K562 (cell line): ENCODE measurements at regions not wholly inside any gene's neighbourhood (a gene's known extent, or its start where the extent isn't known, plus 50 kb on each side); places are given as distances from the start of the nearest gene placed in this dataset.

Source experiments
- ATAC-seq: fragments of 200-7000 bp; cut with Tn5 transposase; 3 replicates; pipeline ENCODE4 v1.9.1; 2020; ENCODE audit warnings: moderate library complexity
- BruUV-seq: library from RNA; stranded (reverse); fragments of 400-500 nt; replicated peaks from 2 replicates; lab custom pipeline; 2021; lab: Mats Ljungman, UMichigan
- CTCF ChIA-PET: fragments of 300-600 bp; formaldehyde crosslinking; extraction: SDS; loops from one replicate; lab custom pipeline; 2021; ENCODE audit warnings: low intra/inter-chr PET ratio; lab: Yijun Ruan, JAX
- POLR2A ChIA-PET: fragments of 300-600, 350-650 bp; sonication (Branson Sonifier 250); formaldehyde crosslinking; extraction: SDS; loops from one replicate; lab custom pipeline; 2021; ENCODE audit warnings: antibody characterized with exemption, inconsistent platforms; lab: Yijun Ruan, JAX
- DNase-seq, 4 experiments: peaks; one replicate each; pipeline versions ENCODE4 v3.0.0 to v3.0.0-alpha.2; 2011 to 2018; ENCODE audit warnings: low spot score in 3 of 4, mixed read lengths in 3 of 4; ENCODE audit errors: extremely low read depth in 1 of 4
- FAIRE-seq: peaks from 2 replicates; lab custom pipeline; 2011; peaks lifted over from hg19 to GRCh38; lab: Jason Lieb, UNC
- H2AFZ ChIP-seq: 2 replicates; pipeline ENCODE4 v1.6.0; 2011; ENCODE audit warnings: low read depth, low read length, control low read depth, inconsistent platforms
- H3K27ac ChIP-seq: fragments of 200-600 bp; 3 replicates; pipeline ENCODE4 v1.8.0; 2011; ENCODE audit warnings: low read depth, mild to moderate bottlenecking, control low read depth, inconsistent platforms, low read length, moderate library complexity, mixed read lengths; ENCODE audit errors: extremely low read depth
- H3K27me3 ChIP-seq, 2 experiments: fragments of 300-600 bp in 1 of 2; 2 replicates in 1 of 2; 3 replicates in 1 of 2; pipeline versions ENCODE4 v1.6.0 to v1.8.0; 2011; ENCODE audit warnings: inconsistent platforms in 2 of 2, low read length in 2 of 2, mild to moderate bottlenecking in 1 of 2, mixed read lengths in 1 of 2, moderate library complexity in 1 of 2; ENCODE audit not compliant: control insufficient read depth in 2 of 2, insufficient read depth in 2 of 2
- H3K36me3 ChIP-seq: fragments of 300-600 bp; 3 replicates; pipeline ENCODE4 v1.8.0; 2011; ENCODE audit warnings: mild to moderate bottlenecking, low read length, inconsistent platforms; ENCODE audit not compliant: control insufficient read depth, insufficient read depth
- H3K4me1 ChIP-seq, 2 experiments: fragments of 200-600 bp in 1 of 2; replicated peaks in 1 of 2; 2 replicates in 1 of 2; 3 replicates in 1 of 2; pipeline versions ENCODE4 v1.5.1 to v1.8.0; 2011; ENCODE audit warnings: inconsistent platforms in 2 of 2, low read length in 2 of 2, mild to moderate bottlenecking in 1 of 2, mixed read lengths in 1 of 2, moderate library complexity in 1 of 2; ENCODE audit not compliant: control insufficient read depth in 2 of 2, insufficient read depth in 2 of 2
- H3K4me2 ChIP-seq: 2 replicates; pipeline ENCODE4 v1.6.1; 2011; ENCODE audit warnings: low read length, control low read depth, inconsistent platforms, mixed read lengths; ENCODE audit not compliant: insufficient read depth
- H3K4me3 ChIP-seq: fragments of 200-600 bp; sonication (generic), shearing (Covaris generic); 2 replicates; pipeline ENCODE4 v1.5.1; 2016; ENCODE audit warnings: control low read depth, inconsistent platforms
- H3K79me2 ChIP-seq: fragments of 200-600 bp; 3 replicates; pipeline ENCODE4 v1.8.0; 2011; ENCODE audit warnings: low read length, inconsistent platforms; ENCODE audit not compliant: control insufficient read depth, insufficient read depth
- H3K9ac ChIP-seq, 2 experiments: 2 replicates each; pipeline versions ENCODE4 v1.6.0 to v1.6.1; 2011; ENCODE audit warnings: low read depth in 2 of 2, low read length in 2 of 2, control low read depth in 1 of 2, inconsistent platforms in 1 of 2, mild to moderate bottlenecking in 1 of 2, mixed read lengths in 1 of 2; ENCODE audit not compliant: insufficient read depth in 1 of 2
- H3K9me1 ChIP-seq: one replicate; pipeline ENCODE4 v1.6.0; 2011; ENCODE audit warnings: inconsistent platforms, mild to moderate bottlenecking, low read length, moderate library complexity; ENCODE audit not compliant: control insufficient read depth, insufficient read depth
- H3K9me3 ChIP-seq: replicated peaks from 2 replicates; pipeline ENCODE4 v1.5.1; 2011; ENCODE audit warnings: low read depth, low read length, inconsistent platforms; ENCODE audit not compliant: control insufficient read depth, insufficient read depth
- H4K20me1 ChIP-seq: replicated peaks from 2 replicates; pipeline ENCODE4 v1.6.1; 2011; ENCODE audit warnings: low read length, inconsistent platforms, mixed read lengths; ENCODE audit not compliant: control insufficient read depth, insufficient read depth
- CEBPB ChIP-seq: fragments of 450-650 bp; IDR thresholded peaks from 2 replicates; pipeline ENCODE4 v1.6.1; 2016; ENCODE audit warnings: missing genetic modification characterization, missing compliant biosample characterization
- CEBPG ChIP-seq, 3 experiments: fragments of 200-800 bp in 1 of 3; sonication (Bioruptor generic) in 1 of 3; sonication (generic) in 1 of 3; formaldehyde crosslinking in 1 of 3; IDR thresholded peaks in 2 of 3; conservative IDR thresholded peaks in 1 of 3; 2 replicates each; pipeline versions ENCODE4 v1.6.1 to v1.8.0; 2016 to 2022; ENCODE audit warnings: missing compliant biosample characterization in 2 of 3, missing genetic modification characterization in 2 of 3, mild to moderate bottlenecking in 1 of 3, missing genetic modification reagents in 1 of 3
- E2F4 ChIP-seq: sonication (generic); formaldehyde crosslinking; IDR thresholded peaks from 2 replicates; pipeline ENCODE4 v1.8.0; 2022; ENCODE audit warnings: mild to moderate bottlenecking, low read depth, missing genetic modification reagents
- GMEB1 ChIP-seq: fragments of 250-450 bp; sonication (Bioruptor Pico); IDR thresholded peaks from 2 replicates; pipeline ENCODE4 v1.4.0; 2020; ENCODE audit warnings: mild to moderate bottlenecking
- NCOA2 ChIP-seq, 2 experiments: fragments of 450-650 bp; IDR thresholded peaks; 2 replicates each; pipeline ENCODE4 v1.6.1; 2018; ENCODE audit warnings: mild to moderate bottlenecking in 2 of 2, moderate library complexity in 1 of 2; ENCODE audit not compliant: partially characterized antibody in 2 of 2
- PRPF4 ChIP-seq: fragments of 200-400 bp; formaldehyde crosslinking; IDR thresholded peaks from one replicate; pipeline ENCODE4 v1.6.1; 2017; ENCODE audit warnings: low read length, low read depth, mild to moderate bottlenecking; ENCODE audit not compliant: insufficient read depth, poor library complexity, severe bottlenecking
- TAF15 ChIP-seq: fragments of 200-400 bp; formaldehyde crosslinking; IDR thresholded peaks from 2 replicates; pipeline ENCODE4 v1.6.1; 2017; ENCODE audit warnings: mild to moderate bottlenecking, low read depth, low read length, moderate library complexity
- ZBTB40 ChIP-seq, 2 experiments: fragments of 450-650 bp in 1 of 2; sonication (generic) in 1 of 2; formaldehyde crosslinking in 1 of 2; IDR thresholded peaks; 2 replicates each; pipeline versions ENCODE4 v1.7.1 to v1.9.0; 2016 to 2022; ENCODE audit warnings: inconsistent platforms in 1 of 2, mild to moderate bottlenecking in 1 of 2, missing genetic modification reagents in 1 of 2
- ZNF57 ChIP-seq: fragments of 450-650 bp; formaldehyde crosslinking; IDR thresholded peaks from 2 replicates; pipeline ENCODE4 v1.4.0; 2020; ENCODE audit warnings: mild to moderate bottlenecking, moderate library complexity
- WGBS: fragments of 100-300 bp; shearing (Covaris generic); methylation state at CpG from one replicate; pipeline ENCODE4 v1.1.6; 2016; ENCODE audit warnings: low coverage, mixed read lengths; ENCODE audit not compliant: insufficient coverage; ENCODE audit errors: missing lambda C conversion rate; 5-methylcytosine and 5-hydroxymethylcytosine counted together
- in situ Hi-C: fragments of 300-500 bp; cut with MboI; formaldehyde crosslinking; loops from 4 replicates; pipeline ENCODE4 v1.15.0; 2018; ENCODE audit warnings: inconsistent platforms, mixed read lengths
- intact Hi-C: fragments of 100-400 bp; cut with micrococcal nuclease; formaldehyde crosslinking; loops from 2 replicates; pipeline ENCODE4 v1.14.2; 2022

GRCh38 chr9:124120272-124120671 is 108.7 kb downstream of the LHX2 start:
- WGBS, result 0% methylated on average over 3 of the region's 3 CpGs
- ATAC-seq (no peak), FAIRE-seq (no peak), DNase-seq (no peak)
- H3K36me3 ChIP-seq, result no peaks in the 10 kb centered on the region
- in situ Hi-C loops (loop anchor here (25.0 kb wide), 1 partner anchor 942 kb away; no protein-coding TSS in a partner anchor), intact Hi-C loops (no loop called here)
- BruUV-seq, result no TSS peak
- no peaks in the 10 kb centered on the region for H3K9me1 ChIP-seq
- H3K79me2 ChIP-seq, result no peaks in the 10 kb centered on the region
- no peak overlapping the region for H2AFZ ChIP-seq
- H3K9me3 ChIP-seq, result no peaks in the 10 kb centered on the region; the same call in 1 of the 2 replicates
- ChIA-PET CTCF (no interaction called here), POLR2A (no interaction called here)
- no peak overlapping the region for H3K4me2 ChIP-seq
- peaks cover 3 to 17% of the 10 kb centered on the region in 2 experiments; a peak in 2 of 5 replicates for H3K27me3 ChIP-seq
- H3K4me1 ChIP-seq, result peaks cover 0 to 3% of the 10 kb centered on the region in 2 experiments; a peak in 1 of 5 replicates
- H3K9ac ChIP-seq, result no peak overlapping the region
- H3K4me3 ChIP-seq, result no peak overlapping the region
- H4K20me1 ChIP-seq, result no peaks in the 10 kb centered on the region; the same call in 1 of the 2 replicates
- H3K27ac ChIP-seq, result no peak overlapping the region
- no peak for TF ChIP-seq CEBPG (CRISPR knock-in tag; IDR thresholded peaks at IDR 0.05)
- TF ChIP-seq CEBPG (tag; conservative IDR thresholded peaks at IDR 0.05 in 1 of 2, IDR thresholded peaks at IDR 0.05 in 1 of 2), result peak; percentile 19 to 57; a peak in 1 of 4 replicates
- TF ChIP-seq E2F4 (CRISPR knock-in tag), result no peak
- no peak for TF ChIP-seq GMEB1 (CRISPR knock-in tag)
- TF ChIP-seq ZNF57 (CRISPR knock-in tag), result no peak
- no peak for TF ChIP-seq NCOA2 (IDR thresholded peaks at IDR 0.05; ENCODE audit: partially characterized antibody in 2 of 2)
- peak; percentile 49; the same call in 1 of the 2 replicates for TF ChIP-seq ZBTB40 (IDR thresholded peaks at IDR 0.05)
- no peak for TF ChIP-seq ZBTB40 (CRISPR knock-in tag; IDR thresholded peaks at IDR 0.05)
- TF ChIP-seq CEBPB, result peak; percentile 70
- TF ChIP-seq TAF15, result no peak
- TF ChIP-seq PRPF4, result no peak
